Neural crest cell (in vitro differentiated cells): ENCODE measurements at regions not wholly inside any gene's neighbourhood (a gene's known extent, or its start where the extent isn't known, plus 50 kb on each side); places are given as distances from the start of the nearest gene placed in this dataset.

ENCODE experiments used
- DNase-seq: peaks from one replicate; pipeline ENCODE4 v3.0.0; 2021; ENCODE audit warnings: low read depth, mixed read lengths, low spot score
- H3K27ac Mint-ChIP-seq: one replicate; pipeline ENCODE4 v1.8.0; 2021; ENCODE audit warnings: mild to moderate bottlenecking, mixed read lengths; ENCODE audit not compliant: unreplicated experiment
- H3K27me3 Mint-ChIP-seq: 2 replicates; pipeline ENCODE4 v1.8.0; 2021; ENCODE audit warnings: low read depth, mild to moderate bottlenecking, mixed read lengths
- H3K36me3 Mint-ChIP-seq: 2 replicates; pipeline ENCODE4 v1.8.0; 2021; ENCODE audit warnings: low read depth, mild to moderate bottlenecking, mixed read lengths
- H3K4me1 Mint-ChIP-seq: 2 replicates; pipeline ENCODE4 v1.8.0; 2021; ENCODE audit warnings: mixed read lengths
- H3K4me3 Mint-ChIP-seq: one replicate; pipeline ENCODE4 v1.8.0; 2021; ENCODE audit warnings: mild to moderate bottlenecking, mixed read lengths
- H3K9me3 Mint-ChIP-seq: 2 replicates; pipeline ENCODE4 v1.8.0; 2021; ENCODE audit warnings: mixed read lengths
- TF ChIP-seq, protein P1 (sequence below): fragments of 200-600 bp; sonication (generic); conservative IDR thresholded peaks from 2 replicates; pipeline ENCODE4 v1.5.0; 2021; ENCODE audit warnings: antibody characterized with exemption, mild to moderate bottlenecking

DNA sequence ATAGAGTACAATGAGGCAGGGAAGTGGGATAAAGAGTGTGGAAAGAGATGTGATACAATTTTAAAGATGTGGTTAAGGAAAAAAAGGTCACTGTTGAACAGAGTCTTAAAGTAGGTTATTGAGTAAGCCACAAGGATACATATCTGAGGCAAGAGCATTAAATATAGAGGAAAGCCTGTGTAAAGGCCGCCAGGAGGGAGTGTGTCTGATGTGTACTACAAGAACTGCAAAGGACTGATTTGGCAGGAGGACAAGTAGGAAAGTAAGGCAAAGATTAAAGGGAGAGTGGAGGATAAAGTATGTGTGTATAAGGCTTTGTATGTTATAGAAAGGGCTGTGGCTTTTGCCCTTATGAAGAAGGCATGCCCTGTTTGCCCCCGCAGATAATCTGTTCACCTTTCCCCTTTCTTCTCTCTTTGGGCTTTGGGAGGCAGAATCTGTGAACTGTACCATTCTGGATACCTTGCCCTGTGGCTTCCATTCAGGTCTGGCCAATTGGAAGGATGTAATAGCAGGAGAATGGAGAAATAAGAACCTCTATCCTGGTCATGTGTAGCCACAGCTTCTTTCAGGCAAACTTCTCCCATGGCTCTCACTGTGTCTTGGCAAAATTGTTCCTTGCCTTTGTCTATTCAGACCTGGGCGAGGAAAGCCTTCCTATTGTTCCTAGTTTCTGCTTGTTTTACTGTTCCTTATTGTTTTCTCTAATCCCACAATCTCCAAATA, 68.9 kb upstream of the FAM47B start:
- Mint-ChIP-seq H3K4me3 (no peak overlapping the region), H3K9me3 (peaks cover 8% of the 10 kb centered on the region), H3K27me3 (no peaks in the 10 kb centered on the region), H3K36me3 (peaks cover 3% of the 10 kb centered on the region), H3K27ac (no peak overlapping the region), H3K4me1 (peaks cover 4% of the 10 kb centered on the region)
- no peak for DNase-seq
- TF ChIP-seq, protein P1, sequence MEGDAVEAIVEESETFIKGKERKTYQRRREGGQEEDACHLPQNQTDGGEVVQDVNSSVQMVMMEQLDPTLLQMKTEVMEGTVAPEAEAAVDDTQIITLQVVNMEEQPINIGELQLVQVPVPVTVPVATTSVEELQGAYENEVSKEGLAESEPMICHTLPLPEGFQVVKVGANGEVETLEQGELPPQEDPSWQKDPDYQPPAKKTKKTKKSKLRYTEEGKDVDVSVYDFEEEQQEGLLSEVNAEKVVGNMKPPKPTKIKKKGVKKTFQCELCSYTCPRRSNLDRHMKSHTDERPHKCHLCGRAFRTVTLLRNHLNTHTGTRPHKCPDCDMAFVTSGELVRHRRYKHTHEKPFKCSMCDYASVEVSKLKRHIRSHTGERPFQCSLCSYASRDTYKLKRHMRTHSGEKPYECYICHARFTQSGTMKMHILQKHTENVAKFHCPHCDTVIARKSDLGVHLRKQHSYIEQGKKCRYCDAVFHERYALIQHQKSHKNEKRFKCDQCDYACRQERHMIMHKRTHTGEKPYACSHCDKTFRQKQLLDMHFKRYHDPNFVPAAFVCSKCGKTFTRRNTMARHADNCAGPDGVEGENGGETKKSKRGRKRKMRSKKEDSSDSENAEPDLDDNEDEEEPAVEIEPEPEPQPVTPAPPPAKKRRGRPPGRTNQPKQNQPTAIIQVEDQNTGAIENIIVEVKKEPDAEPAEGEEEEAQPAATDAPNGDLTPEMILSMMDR = no peak

DNA sequence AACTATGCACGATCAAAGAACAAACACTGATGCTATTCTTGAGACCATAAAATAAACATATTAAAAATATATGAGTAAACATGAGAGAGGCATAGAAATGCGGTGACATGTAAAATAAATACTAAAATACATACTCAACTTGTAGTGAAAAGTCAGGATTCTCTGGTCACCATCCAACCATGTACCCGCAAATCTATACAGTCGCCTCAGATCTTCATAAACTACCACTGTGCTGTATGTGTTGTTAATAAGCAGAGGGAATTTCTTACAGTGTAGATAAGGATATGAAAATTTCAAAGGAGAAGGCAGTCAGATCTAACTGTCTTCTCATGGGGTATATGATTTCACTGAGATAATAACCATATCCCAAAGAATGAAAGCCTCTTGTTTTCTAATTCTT, 67.8 kb upstream of the FAM47B start:
- TF ChIP-seq, protein P1 = no peak
- Mint-ChIP-seq H3K27ac (no peak overlapping the region), H3K36me3 (peaks cover 3% of the 10 kb centered on the region), H3K9me3 (peaks cover 5% of the 10 kb centered on the region), H3K27me3 (no peaks in the 10 kb centered on the region), H3K4me3 (no peak overlapping the region), H3K4me1 (peaks cover 4% of the 10 kb centered on the region)
- no peak for DNase-seq

DNA sequence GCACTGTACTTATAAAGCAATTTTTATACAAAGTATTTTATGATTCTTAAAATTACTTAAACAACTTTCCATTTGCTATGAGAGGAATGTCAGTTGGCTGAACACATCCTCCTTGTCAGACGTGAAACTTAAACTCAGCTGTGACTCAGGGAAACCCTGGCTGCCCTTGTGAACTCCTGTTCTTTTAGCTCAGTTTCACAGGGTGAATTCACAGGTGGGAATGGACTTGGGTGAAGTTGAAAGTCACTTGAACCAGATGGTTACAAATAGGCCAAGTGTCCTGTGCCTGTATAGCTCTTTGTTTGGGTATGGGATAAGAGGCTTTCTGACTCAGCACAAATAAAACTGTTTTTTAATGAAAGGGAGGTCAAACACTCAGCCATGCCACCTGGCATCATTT, 67.4 kb upstream of the FAM47B start:
- no peak overlapping the region for H3K27ac Mint-ChIP-seq
- H3K4me1 Mint-ChIP-seq = peaks cover 4% of the 10 kb centered on the region
- TF ChIP-seq, protein P1 = no peak
- peaks cover 3% of the 10 kb centered on the region for H3K36me3 Mint-ChIP-seq
- DNase-seq = no peak
- peaks cover 5% of the 10 kb centered on the region for H3K9me3 Mint-ChIP-seq
- H3K27me3 Mint-ChIP-seq = no peaks in the 10 kb centered on the region
- no peak overlapping the region for H3K4me3 Mint-ChIP-seq

DNA sequence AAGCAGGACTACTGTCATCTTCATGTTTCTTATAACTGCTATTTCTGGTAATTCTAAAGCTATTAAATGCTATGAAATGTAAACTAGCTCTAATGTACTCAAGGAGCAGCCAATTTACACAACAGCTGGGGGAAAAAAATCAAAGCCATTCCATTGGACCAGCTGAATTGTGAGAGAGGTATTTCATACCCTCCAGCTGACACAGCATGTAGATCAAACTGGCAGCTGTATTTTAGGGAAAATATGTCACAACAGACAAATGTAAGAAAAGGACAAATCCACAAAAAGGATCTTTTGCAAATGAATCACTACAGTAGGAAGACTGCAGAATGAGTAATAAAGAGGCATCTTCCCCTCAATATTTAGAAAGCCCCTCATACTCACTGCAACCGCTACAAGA, 65.2 kb upstream of the FAM47B start:
- no peaks in the 10 kb centered on the region for H3K27me3 Mint-ChIP-seq
- peaks cover 4% of the 10 kb centered on the region for H3K4me1 Mint-ChIP-seq
- no peaks in the 10 kb centered on the region for H3K36me3 Mint-ChIP-seq
- no peaks in the 10 kb centered on the region for H3K9me3 Mint-ChIP-seq
- DNase-seq = no peak
- TF ChIP-seq, protein P1 = no peak
- H3K4me3 Mint-ChIP-seq = no peak overlapping the region
- H3K27ac Mint-ChIP-seq = no peak overlapping the region

DNA sequence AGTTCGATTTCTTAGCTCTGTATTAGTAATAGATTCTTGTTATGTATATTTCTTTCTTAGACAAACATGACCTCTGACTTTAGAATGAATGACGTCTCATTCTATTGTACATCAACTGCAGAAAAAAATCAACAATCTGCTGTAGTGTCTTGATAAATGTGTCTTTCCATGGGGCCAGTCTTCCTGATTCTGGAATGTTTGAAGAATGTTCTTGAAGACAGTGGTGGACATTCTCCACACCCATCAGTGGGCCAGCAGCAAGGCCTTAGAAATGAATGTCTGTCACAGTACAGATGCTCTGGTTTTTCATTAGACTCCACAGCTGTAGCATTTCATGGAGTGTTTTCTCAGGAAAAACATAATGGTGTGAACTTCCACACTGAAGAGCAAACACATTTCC, 63.2 kb upstream of the FAM47B start:
- no peak for DNase-seq
- H3K4me1 Mint-ChIP-seq = no peaks in the 10 kb centered on the region
- no peak overlapping the region for H3K4me3 Mint-ChIP-seq
- no peak overlapping the region for H3K27ac Mint-ChIP-seq
- H3K27me3 Mint-ChIP-seq = no peaks in the 10 kb centered on the region
- TF ChIP-seq, protein P1 = no peak
- no peaks in the 10 kb centered on the region for H3K36me3 Mint-ChIP-seq
- no peaks in the 10 kb centered on the region for H3K9me3 Mint-ChIP-seq
